Lung (tissue), 11 donors: ENCODE measurements at regions not wholly inside any gene's neighbourhood (a gene's known extent, or its start where the extent isn't known, plus 50 kb on each side); places are given as distances from the start of the nearest gene placed in this dataset.

Experiments
- ATAC-seq: fragments of 200-7000 bp; cut with Tn5 transposase; one replicate; pipeline ENCODE4 v1.9.1; 2020; ENCODE audit warnings: moderate number of reproducible peaks; ENCODE audit not compliant: insufficient read depth, low FRiP score
- DNase-seq, 3 donors: peaks; one replicate each; pipeline ENCODE4 v3.0.0-alpha.2; 2013 to 2017
- H3K27ac ChIP-seq, 2 donors: one replicate each; pipeline ENCODE4 v1.5.1; 2013; ENCODE audit warnings: mild to moderate bottlenecking in 2 of 2, moderate library complexity in 2 of 2, control low read depth in 1 of 2, inconsistent platforms in 1 of 2, low read depth in 1 of 2, low read length in 1 of 2
- H3K27me3 ChIP-seq, 3 donors: one replicate each; pipeline ENCODE4 v1.5.1; 2013; ENCODE audit warnings: low read length in 2 of 3; ENCODE audit not compliant: control insufficient read depth in 3 of 3, insufficient read depth in 3 of 3
- H3K36me3 ChIP-seq, 4 donors: one replicate each; pipeline ENCODE4 v1.5.1; 2013; ENCODE audit warnings: low read length in 4 of 4, mild to moderate bottlenecking in 1 of 4, moderate library complexity in 1 of 4; ENCODE audit not compliant: control insufficient read depth in 4 of 4, insufficient read depth in 4 of 4
- H3K4me1 ChIP-seq, 5 donors: one replicate each; pipeline ENCODE4 v1.5.1; 2013; ENCODE audit warnings: low read length in 5 of 5, mild to moderate bottlenecking in 2 of 5, moderate library complexity in 1 of 5; ENCODE audit not compliant: control insufficient read depth in 5 of 5, insufficient read depth in 5 of 5
- H3K4me3 ChIP-seq: one replicate; pipeline ENCODE4 v1.5.1; 2013; ENCODE audit warnings: mild to moderate bottlenecking, control low read depth, moderate library complexity
- H3K9ac ChIP-seq, 2 donors: one replicate each; pipeline ENCODE4 v1.5.1; 2013; ENCODE audit warnings: low read length in 2 of 2, control low read depth in 1 of 2; ENCODE audit not compliant: insufficient read depth in 1 of 2
- H3K9me3 ChIP-seq, 4 donors: one replicate each; pipeline ENCODE4 v1.5.1; 2013; ENCODE audit warnings: low read length in 3 of 4, mild to moderate bottlenecking in 1 of 4, moderate library complexity in 1 of 4; ENCODE audit not compliant: control insufficient read depth in 4 of 4, insufficient read depth in 3 of 4
- CTCF ChIP-seq: IDR thresholded peaks from 2 replicates; pipeline ENCODE4 v1.5.1; 2012; ENCODE audit warnings: mild to moderate bottlenecking; ENCODE audit errors: control extremely low read depth, extremely low read depth
- WGBS, 2 donors: extraction: QIAGEN DNeasy Blood & Tissue Kit; methylation state at CpG; one replicate each; pipeline ENCODE4 v1.1.7; 2013; 5-methylcytosine and 5-hydroxymethylcytosine counted together
- donor health status: control.
- donor health status: control.
- donor health status: Bipolar disorder and iron deficiency.
- donor health status: healthy.
- donor health status: DM: yes; HTN: yes; CAD: no.

DNA sequence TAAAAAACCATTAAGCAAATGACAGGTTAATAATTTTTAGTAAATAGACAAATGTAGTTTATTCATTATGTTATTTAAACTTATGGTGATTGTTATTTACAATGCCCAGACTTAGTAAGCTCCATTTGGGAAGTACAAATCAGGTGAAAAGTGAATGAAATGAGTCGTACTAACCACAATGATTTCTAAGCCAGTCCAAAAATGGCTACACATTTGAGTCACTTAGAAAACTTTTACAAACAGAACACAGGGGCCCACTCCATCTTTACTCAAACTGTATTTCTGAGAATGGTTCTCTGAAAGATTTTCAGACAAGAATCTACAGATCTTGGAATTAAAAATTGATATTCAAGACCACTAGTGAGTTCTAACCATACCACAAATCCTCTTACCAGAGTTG, 653.3 kb upstream of the MIS18BP1 start:
- ATAC-seq (no peak), DNase-seq (no peak)
- Histone ChIP-seq H3K4me3 (no peak overlapping the region), H3K9me3 (peaks cover 0 to 5% (median 0%) of the 10 kb centered on the region in 4 donors), H3K36me3 (no peaks in the 10 kb centered on the region), H3K27me3 (no peaks in the 10 kb centered on the region), H3K4me1 (no peaks in the 10 kb centered on the region), H3K27ac (no peak overlapping the region), H3K9ac (no peak overlapping the region)
- no peak for TF ChIP-seq CTCF
- 76 to 79% methylated on average over 1 of the region's 1 CpG for WGBS, 2 donors

DNA sequence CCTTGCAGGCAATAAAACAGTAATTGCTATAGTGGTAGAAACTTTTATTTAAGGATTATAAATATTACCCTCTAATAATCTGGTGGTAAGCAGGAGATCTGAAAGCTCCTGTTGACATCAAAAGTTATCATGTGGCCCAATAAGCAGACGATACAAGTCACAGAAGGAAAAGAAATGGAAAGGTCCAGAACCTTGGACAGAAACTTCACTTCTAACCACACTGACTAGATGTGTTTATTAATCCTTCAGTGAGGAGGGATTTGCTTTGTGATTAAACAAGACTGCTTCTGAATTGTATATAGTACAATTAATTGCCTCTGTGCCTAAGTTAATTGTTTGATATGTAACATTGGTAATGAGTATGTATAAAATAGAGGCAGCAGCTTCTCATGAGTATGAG, 652.7 kb upstream of the MIS18BP1 start:
- H3K9ac ChIP-seq = no peak overlapping the region
- DNase-seq = no peak
- H3K36me3 ChIP-seq = no peaks in the 10 kb centered on the region
- no peaks in the 10 kb centered on the region for H3K27me3 ChIP-seq
- H3K4me1 ChIP-seq = no peaks in the 10 kb centered on the region
- WGBS, 2 donors = 79 to 87% methylated on average over 1 of the region's 1 CpG
- H3K4me3 ChIP-seq = no peak overlapping the region
- TF ChIP-seq CTCF = no peak
- no peak overlapping the region for H3K27ac ChIP-seq
- H3K9me3 ChIP-seq = peaks cover 0 to 4% (median 0%) of the 10 kb centered on the region in 4 donors
- no peak for ATAC-seq

- Histone ChIP-seq H3K4me1 (no peaks in the 10 kb centered on the region), H3K27ac (no peak overlapping the region), H3K4me3 (no peak overlapping the region), H3K9me3 (no peaks in the 10 kb centered on the region), H3K36me3 (no peaks in the 10 kb centered on the region), H3K27me3 (no peaks in the 10 kb centered on the region), H3K9ac (no peak overlapping the region)
- 93 to 97% methylated on average over 1 of the region's 1 CpG for WGBS, 2 donors
- no peak for ATAC-seq
- no peak for TF ChIP-seq CTCF
- DNase-seq = no peak
Observed at GRCh38 chr14:45904314-45904713, 651.3 kb upstream of the MIS18BP1 start.

GRCh38 chr14:45902241-45902640, 649.2 kb upstream of the MIS18BP1 start:
- TF ChIP-seq CTCF = no peak
- 82 to 87% methylated on average over 3 of the region's 3 CpGs for WGBS, 2 donors
- H3K4me3 ChIP-seq = no peak overlapping the region

More at GRCh38 chr14:45902241-45902640, 649.2 kb upstream of the MIS18BP1 start:
- DNase-seq (no peak), ATAC-seq (no peak)
- H3K27ac ChIP-seq = no peak overlapping the region
- H3K9me3 ChIP-seq = no peaks in the 10 kb centered on the region
- H3K27me3 ChIP-seq = no peaks in the 10 kb centered on the region
- H3K9ac ChIP-seq = no peak overlapping the region
- no peaks in the 10 kb centered on the region for H3K4me1 ChIP-seq
- H3K36me3 ChIP-seq = no peaks in the 10 kb centered on the region
